Esophagus mucosa (tissue), 1 donor: ENCODE measurements at regions not wholly inside any gene's neighbourhood (a gene's known extent, or its start where the extent isn't known, plus 50 kb on each side); places are given as distances from the start of the nearest gene placed in this dataset.
"Not testable (repeated sequence)": the region's sequence is repeated elsewhere in the genome, so short reads cannot be mapped to it uniquely, and the experiment has no call there.

Experiments used
- ATAC-seq: fragments of 200-7000 bp; cut with Tn5 transposase; one replicate; pipeline ENCODE4 v1.9.1; 2020
- donor health status: DM: yes; HTN: yes; CAD: no.

DNA sequence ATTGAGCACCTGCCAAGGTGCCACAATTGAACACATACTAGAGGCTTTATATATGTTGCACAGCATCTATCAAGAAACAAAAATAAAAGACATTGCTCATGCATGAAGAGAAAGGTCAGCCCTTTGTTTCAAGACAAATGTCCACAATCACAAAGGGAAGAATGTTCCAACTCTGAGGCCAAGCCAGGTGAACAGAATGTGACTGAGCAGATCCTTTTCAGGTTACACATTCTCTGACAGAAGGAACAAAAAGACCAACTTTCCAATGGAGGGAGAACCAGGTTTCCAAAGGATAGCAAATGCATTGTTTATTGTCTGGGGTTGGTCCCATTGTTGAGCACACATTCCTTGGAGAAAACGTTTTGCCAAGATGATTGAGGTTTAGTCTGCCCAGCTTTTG lies 50.2 kb upstream of the FAM174B start:
- ATAC-seq = no peak

DNA sequence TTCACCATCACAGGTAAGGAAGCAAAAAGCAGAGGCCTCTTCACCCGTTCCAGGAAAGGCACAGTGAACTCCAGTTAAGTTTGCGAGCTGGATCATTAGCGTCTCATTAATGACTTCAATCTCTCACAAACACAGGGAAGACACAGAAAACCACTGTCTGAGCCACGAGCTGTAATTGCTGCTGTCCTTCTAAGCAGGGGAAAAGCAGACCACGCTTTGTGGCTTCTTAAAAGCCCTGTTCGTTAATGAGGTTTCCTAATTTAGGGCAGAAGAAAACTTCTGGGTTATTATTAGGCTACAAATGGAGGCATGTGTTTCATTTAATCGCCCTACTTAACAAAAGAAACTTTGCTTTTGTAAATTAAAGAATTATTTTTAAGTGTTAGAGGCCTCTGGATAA lies 50.6 kb upstream of the FAM174B start:
- ATAC-seq = no peak

DNA sequence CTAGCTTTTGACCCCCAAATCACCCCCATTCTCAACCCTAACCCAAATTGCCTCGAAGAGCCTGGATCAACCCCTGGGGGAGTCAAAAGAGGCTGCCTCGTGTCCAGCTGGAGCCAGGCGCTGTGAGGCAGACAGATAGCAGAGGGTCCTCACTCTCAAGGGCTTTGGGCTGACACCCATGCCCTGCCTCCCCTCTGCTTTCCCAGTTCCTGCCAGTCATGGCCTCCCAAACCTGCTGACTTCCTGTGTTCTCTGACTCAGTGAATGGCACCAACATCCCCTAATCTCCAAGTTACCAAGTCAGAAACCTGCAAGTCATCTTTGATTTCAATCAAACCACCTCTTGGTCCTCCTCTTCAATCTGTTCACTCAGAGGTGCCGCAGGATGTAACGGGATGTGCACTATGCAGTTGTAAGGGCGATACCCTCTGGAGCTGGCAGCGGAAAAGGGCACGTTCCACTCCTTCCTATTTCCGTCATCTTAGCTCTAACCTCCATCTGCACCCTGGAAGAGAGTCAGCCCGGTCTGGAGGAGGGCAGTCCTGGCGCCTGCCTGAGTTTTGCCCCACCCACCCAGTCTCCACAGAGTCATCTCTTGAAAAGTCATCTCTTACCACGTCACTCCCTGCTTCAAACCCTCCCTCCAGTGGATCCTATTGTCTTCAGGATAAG lies 52.4 kb upstream of the FAM174B start:
- peak; percentile 61 for ATAC-seq

DNA sequence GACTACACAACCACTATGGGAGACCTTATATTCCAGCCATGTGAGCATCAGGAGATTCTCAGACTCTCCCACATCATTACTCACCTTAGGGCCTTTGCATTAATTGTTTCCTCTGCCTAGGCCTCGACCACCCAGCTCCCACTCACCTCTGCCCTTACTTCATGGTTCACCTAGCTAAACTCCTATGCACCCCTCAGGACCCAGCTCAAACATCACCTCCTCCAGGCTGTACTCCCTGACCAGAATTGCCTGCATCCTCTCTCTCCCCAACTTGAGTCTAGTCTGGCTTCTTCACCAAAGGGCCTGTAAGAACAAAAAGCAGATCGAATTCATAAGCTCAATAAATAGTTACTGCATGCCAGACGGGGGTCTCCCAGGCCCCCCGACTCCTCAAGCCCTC lies 53.1 kb upstream of the FAM174B start:
- ATAC-seq = no peak

DNA sequence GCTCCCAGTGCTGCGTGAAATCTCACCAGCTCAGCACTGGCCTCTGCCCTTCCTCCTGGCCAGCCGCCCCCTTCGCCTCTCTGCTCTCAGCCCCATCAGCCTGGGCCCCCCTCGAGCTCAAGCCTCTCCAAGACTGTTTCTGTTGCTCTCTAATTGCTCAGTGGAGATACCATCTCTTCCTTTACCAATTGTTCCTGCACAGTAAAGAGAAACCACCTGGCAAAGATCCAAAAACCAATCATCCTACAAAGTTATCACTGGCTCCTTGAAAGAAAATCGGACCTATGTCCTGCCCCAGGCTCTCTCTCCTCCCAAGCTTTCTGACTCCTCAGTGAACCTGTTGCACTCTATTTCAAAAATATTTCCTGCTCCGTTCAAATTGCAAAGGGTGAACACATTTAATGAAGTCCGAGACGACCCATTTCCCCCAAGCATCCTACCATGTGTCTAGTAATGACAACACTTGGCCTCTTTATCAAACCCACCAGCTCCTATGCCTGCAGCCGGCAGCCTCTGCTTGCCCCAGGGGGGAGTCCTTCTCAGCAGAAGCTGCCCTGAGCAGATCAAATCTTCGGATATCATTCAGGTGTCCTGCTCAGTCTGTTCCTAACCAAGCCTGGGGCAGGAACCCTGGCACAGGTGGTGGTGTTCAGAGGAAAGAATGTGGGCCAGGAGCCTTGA lies 53.7 kb upstream of the FAM174B start:
- peak; percentile 47 for ATAC-seq

DNA sequence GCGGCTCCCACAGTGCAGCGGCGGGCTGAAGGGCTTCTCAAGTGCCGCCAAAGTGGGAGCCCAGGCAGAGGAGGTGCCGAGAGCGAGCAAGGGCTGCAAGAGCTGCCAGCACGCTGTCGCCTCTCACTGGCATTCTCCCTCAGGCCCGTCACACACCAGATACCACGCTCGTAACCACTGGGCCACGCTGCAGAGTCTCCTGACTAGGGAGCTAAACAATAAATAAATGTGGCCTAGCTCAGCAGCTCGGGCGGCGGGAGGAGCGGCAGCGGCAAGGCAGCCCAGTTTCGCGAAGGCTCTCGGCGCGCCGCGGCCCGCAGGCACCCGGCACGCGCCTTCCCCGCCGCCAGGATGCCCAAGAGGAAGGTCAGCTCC lies 55.9 kb upstream of the FAM174B start:
- no peak for ATAC-seq

DNA sequence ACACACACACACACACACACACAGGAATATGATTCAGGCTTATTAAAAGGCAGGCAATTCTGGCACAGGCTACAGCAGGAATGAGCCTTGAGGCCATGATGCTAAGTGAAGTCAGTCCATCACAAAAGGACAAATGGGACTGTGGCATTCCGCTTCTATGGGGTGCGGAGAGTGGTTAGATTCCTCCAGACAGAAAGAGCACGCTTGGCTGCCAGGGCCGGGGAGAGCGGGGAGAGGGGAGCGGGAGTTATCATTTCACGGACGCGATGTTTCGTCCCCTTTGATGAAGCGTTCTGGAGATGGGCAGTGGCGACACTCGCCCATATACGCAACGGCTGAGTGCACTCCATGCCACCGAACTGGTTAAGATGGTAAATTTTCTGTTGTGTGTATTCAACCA lies 58.5 kb upstream of the FAM174B start:
- peak; percentile 64 for ATAC-seq

DNA sequence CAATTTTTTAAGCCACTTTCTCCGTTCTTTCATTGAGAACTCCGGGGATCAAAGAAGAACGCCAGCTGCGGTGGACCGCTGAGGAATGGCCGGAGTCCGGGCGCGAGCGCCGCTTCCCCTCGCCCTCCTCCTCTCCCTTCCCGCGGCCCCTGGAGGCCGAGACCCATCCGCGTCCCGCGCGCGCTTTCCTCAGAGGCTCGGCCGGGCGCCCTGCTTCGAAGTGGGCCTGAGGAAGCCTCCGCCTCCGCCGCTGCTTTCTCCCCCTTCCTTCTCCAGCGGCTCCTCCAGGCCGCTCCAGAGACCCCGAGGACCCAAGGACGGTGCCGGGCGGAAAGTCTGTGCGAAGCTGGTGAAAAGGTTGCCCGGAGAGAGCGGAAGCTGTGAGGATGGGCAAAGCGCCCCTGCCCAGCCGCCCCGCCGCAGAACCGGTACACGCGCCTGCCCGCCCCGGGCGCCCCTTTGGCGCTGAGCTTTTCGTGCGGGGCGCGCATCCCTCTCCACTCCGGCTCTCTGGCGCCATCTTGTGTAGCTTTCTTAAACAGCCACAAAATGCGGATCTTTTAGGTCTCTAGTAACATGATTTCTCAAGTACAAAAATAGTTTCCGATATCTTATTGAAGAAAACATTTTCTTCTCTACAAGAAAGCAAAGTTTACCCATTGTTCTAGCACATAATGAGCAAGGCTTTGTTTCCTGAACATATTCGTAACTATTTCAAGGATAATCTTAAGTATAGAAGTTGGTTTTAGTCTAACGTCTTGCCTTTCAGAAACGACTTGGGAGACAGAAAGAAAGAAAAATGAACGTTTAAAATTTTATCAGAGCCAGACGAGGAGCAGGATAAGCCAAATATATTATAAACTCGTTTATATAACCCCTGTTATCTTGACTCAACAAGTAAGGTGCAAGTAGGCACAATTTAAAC lies 59.2 kb upstream of the FAM174B start:
- peak; percentile 83 for ATAC-seq

DNA sequence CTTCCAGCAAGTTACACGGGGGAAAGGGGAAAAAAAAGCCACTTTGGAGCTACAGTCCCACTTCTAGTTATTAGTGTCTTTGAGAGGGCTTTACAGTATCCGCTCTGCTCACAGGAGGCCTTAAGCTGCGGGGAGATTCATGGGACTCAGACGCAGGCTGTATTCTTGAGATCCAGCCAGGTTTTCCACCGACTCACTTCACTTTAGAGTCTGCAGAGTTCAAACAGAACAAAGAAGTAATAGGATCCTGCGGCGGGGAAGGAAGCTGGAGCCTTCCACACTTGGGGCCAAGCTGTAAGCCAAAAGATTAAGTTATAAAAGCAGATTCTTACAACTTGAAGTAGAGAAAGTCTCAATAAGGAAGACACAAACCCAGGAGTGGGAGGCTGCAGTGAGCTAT lies 60.2 kb upstream of the FAM174B start:
- no peak for ATAC-seq

DNA sequence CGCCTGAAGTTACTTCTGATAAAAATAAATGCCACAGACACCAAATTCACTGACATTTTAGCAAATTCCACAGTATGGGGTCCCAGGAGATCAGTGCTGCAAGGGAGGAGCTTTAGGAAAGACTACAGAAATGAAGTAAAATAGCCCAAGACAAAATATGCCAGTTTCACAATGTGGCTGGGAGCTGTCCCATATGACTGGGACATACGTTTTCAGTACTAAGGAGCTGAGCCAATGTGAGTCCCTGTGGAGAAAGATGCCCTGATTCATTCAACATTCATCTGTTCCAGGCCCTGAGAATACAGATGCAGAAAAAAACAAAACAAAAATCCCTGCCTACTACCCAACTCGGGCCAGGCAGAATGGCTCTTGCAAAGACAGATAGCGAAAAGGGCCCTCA lies 63.4 kb upstream of the FAM174B start:
- ATAC-seq = no peak

DNA sequence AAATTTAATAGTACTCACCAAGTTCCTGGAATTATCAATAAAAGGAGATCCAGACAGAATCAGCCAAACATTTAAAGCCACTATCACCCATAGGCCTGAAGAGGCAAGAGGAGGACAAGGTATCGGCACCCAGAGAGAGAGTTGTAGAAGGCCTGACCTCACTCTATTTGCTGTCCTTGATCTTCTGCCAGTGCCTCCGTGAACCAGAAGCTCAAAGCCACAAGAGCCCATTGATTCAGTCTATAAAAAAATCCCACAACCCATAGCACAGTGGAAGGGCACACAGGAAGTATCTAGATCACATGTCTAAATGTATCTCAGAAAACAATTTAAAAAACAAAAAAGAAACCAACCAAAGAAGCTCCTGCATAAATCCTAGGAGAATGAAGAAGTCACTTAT lies 68.6 kb upstream of the FAM174B start:
- ATAC-seq = no peak

DNA sequence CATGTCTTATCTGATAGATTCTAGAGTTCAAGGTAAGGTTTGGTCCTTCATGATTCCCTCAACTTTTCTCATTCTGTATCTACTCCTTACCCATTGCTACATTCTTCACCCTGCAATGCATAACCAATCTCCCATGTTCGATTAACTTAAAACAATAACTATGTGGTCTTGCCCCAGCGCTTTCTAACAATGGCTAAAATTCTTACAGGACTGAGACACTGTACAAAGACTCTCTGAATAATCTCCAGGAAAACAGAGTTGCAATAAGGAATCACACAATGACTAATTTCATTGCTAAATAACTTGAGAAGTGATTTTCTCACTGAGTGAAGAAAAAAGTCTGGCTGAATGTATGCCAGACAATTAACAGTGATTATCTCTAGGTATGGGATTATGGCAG lies 69.6 kb upstream of the FAM174B start:
- ATAC-seq = no peak

DNA sequence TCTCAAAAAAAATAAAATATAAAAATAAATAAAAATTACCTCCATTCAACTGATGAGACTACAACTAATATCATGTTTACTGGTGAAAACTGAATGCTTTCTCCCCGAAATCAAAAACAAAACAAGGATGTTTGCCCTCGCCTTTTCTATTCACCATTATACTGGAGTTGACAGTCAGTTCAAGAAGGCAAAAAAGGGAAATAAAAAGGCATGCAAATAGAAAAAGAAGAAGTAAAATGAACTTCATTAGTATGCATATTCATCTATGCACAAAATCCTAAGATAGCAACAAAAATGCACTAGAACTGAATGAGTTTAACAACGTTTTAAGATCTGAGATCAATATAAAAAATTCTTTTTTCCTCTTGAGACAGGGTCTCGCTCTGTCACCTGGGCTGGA lies 72.7 kb upstream of the FAM174B start:
- no peak for ATAC-seq

DNA sequence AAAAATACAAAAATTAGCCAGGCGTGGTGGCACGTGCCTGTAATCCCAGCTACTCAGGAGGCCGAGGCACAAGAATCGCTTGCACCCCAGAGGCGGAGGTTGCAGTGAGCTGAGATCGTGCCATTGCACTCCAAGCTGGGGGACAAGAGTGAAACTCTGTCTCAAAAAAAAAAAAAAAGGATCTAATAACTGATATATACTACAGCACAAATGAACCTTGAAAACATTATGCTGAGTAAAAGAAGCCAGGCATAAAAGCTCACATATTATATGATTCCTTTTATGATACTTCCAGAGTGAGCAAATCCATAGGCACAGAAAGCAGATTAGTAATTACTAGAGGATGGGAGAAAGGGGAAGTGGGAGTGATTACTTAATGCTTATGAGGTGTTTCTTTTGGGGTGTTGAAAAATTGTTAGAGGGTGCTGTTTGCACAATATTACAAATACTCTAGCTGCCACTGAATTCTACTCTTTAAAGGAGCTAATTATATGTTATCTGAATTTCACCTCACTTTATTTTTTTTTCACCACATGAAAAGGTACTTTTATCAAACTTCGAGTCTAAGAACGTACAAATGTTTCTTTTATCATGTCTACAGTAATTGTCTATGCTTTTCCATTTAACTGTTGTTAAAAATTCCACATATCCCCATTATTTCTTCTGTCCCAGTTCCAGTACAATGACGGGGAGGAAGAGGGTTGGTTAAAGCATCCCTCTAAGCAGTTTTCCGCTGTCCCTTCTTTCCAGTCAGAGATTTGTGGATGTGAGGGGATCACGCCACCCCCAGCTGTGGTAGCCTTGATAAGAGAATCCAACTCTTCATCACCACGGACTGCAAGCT lies 77.7 kb upstream of the FAM174B start:
- no peak for ATAC-seq

DNA sequence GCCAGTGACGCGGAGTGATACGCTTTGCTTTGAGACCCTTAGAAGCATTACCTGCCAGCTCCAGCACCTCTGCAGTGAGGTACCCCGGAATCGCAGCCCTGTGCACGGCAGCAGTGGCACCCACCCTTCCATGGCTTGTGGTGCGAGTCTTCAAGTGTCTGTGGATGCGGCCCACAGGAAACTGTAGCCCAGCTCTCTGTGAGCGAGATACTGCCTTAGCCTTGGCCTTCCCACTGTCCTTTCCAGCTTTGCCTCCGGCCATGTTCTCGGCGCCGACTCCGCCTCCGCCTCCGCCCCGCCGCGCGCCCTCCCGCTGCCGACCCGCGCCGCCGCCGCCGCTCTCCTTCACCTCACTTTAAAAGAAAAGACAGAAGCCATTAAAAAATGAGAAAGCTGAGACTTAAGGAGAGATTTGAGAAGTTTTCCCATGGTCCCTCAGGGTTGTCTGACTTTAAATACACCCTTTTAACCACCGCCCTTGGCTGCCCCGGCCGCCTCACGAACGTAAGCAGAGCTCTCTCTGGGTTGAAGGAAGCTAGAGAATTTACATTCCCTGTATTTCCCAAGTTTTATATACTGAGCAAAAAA lies 78.5 kb upstream of the FAM174B start:
- ATAC-seq = peak; percentile 32

DNA sequence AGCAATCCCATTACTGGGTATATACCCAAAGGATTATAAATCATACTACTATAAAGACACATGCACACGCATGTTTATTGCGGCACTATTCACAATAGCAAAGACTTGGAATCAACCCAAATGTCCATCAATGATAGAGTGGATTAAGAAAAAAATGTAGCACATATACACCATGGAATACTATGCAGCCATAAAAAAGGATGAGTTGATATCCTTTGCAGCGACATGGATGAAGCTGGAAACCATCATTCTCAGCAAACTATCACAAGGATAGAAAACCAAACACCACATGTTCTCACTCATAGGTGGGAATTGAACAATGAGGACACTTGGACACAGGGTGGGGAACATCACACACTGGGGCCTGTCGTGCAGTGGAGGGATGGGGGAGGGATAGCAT lies 83.7 kb upstream of the FAM174B start:
- ATAC-seq = not testable (repeated sequence)

DNA sequence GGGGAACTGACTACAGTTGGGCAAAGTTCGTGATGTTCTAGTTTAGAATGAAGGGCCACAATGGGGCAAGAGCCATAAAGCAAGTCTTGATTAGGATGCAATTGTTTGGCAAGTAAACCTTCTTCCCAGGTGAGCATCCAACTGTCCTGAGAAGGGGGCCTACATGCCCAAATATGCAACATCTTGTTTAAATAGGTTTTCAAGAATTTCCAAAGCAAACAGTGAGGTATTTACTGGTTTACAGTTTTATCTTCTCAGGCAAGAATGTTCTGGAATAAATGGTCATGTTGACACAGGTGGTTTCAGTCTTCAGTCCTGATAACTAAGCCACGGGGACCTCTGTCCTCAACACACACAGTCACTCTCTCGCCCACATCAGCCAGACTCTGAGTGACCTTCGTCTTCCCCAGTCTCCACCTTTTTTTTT lies 90.3 kb upstream of the FAM174B start:
- ATAC-seq = no peak

DNA sequence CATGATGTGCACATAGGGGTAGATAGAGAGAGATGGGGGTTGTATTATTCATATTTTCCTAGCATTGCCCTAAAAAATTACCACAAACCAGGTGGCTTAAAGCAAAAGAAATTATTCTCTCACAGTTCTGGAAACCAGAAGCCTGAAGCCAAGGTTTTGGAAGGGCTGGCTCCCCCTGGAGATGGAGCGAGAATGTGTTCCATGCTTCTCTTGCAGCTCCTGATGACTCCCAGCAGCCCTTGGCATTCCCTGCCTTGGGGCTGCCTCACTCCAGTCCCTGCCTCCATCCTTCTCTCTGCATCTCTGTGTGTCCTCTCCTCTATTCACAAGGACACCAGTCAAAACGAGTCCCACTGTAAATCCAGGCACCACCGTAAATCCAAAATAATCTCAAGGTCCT lies 91.5 kb upstream of the FAM174B start:
- no peak for ATAC-seq

DNA sequence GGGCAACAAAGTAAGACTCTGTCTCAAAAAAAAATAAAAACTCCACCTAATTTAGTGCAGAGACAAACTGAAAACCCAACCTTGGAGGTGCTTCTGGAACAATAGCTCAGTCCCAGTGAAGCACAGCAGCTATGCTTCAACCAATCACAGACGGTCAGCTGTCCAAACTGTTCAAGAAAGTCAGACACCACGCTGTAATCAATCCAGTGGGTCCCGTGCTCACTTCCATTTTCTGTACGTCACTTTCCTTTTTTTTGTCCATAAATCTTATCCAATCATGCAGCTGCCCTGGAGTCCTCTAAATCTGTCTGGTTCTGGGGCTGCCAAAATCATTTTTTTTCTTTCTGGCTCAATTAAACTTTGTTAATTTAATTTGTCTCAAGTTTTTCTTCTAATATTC lies 93.6 kb upstream of the FAM174B start:
- ATAC-seq = no peak

DNA sequence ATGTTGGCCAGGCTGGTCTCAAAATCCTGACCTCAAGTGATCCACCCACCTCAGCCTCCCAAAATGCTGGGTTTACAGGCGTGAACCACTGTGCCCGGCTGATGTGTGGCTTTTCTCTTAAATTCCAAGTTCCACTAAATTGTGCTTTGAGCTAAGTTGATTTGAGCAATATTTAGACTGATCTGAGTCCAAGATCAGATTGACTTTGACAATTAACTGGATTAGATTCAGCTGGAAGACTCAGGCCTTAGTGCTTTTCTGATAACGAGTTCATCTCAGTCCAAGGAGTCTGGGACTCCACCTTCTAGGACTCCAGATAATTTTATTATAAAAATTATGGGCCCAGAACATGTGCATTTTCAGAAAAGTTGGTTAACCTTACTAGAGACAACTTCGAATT lies 94.4 kb upstream of the FAM174B start:
- ATAC-seq = no peak

DNA sequence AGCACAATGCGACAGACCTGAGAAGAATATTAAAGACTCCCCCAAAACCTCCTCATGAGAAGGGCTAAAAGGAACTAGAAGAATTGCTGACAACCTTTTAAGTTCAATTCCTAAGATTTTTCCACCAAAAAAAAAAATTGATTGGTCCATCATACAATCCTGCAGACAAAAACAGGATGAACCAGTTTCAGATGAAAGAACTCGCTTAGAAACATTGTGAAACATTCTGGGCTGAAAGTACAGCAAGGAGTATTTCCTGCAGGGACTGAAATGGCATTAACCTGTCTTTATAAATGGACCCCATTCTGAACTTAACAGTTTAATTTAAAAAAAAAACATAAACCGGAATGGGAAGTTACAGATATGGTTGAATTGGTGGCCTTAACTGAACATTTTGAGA lies 96.0 kb upstream of the FAM174B start:
- peak; percentile 65 for ATAC-seq

DNA sequence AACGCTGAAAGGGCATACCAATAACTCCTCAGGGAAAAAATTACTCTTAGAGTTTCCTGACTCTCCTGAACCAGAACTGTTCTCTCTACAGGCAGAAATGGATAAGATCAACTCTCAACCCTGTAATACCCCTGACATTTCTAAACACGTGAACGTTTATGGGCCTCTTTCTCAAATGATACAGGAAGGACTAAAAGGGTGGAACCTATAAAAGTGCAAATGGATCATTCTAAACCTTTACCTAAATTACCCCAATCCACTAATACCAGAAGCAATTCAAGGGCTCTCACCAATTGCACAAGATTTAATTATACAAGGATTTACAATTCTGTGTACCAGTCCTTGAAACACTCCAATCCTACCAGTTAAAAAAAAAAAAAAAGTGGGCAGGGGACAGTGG lies 98.0 kb upstream of the FAM174B start:
- ATAC-seq = no peak
